Heart left ventricle (tissue), 16 donors: ENCODE measurements at regions not wholly inside any gene's neighbourhood (a gene's known extent, or its start where the extent isn't known, plus 50 kb on each side); places are given as distances from the start of the nearest gene placed in this dataset.

Experiments used
- ATAC-seq, 4 donors: fragments of 200-7000 bp; cut with Tn5 transposase; one replicate each; pipeline ENCODE4 v1.9.1; 2020 to 2022; ENCODE audit warnings: moderate library complexity in 4 of 4, mild to moderate bottlenecking in 3 of 4, moderate number of reproducible peaks in 1 of 4
- DNase-seq, 5 donors: peaks; one replicate each; pipeline ENCODE4 v3.0.0-alpha.2; 2020
- H3K27ac ChIP-seq, 12 donors: fragments of 200-600 bp; sonication (generic) in 4 of 12; one replicate each; pipeline versions ENCODE4 v1.5.0 to v1.8.0; 2016 to 2022; ENCODE audit warnings: mild to moderate bottlenecking in 2 of 12
- H3K27me3 ChIP-seq, 9 donors: fragments of 200-600 bp; sonication (generic) in 2 of 9; one replicate each; pipeline versions ENCODE4 v1.5.1 to v1.8.0; 2016 to 2022; ENCODE audit warnings: mild to moderate bottlenecking in 3 of 9
- H3K36me3 ChIP-seq, 9 donors: fragments of 200-600 bp; sonication (generic) in 2 of 9; one replicate each; pipeline versions ENCODE4 v1.5.0 to v1.8.0; 2018 to 2022; ENCODE audit warnings: mild to moderate bottlenecking in 2 of 9
- H3K4me1 ChIP-seq, 12 donors: fragments of 200-600 bp; sonication (generic) in 4 of 12; one replicate each; pipeline versions ENCODE4 v1.5.0 to v1.8.0; 2016 to 2022; ENCODE audit warnings: mild to moderate bottlenecking in 3 of 12
- H3K4me3 ChIP-seq, 12 donors: fragments of 200-600 bp; sonication (generic) in 4 of 12; one replicate each; pipeline versions ENCODE4 v1.5.0 to v1.8.0; 2017 to 2022; ENCODE audit warnings: mild to moderate bottlenecking in 9 of 12, moderate library complexity in 4 of 12
- H3K9me3 ChIP-seq, 12 donors: fragments of 200-600 bp; sonication (generic) in 4 of 12; one replicate each; pipeline versions ENCODE4 v1.5.0 to v1.8.0; 2016 to 2022; ENCODE audit warnings: mild to moderate bottlenecking in 1 of 12
- POLR2A ChIP-seq, 2 donors: fragments of 450-650 bp; IDR thresholded peaks; one replicate each; pipeline ENCODE4 v1.6.1; 2017; ENCODE audit warnings: antibody characterized with exemption in 2 of 2, mild to moderate bottlenecking in 2 of 2, moderate library complexity in 2 of 2
- WGBS, 4 donors: extraction: QIAGEN DNeasy Blood & Tissue Kit in 2 of 4; methylation state at CpG; one replicate each; pipeline versions ENCODE4 v1.1.5 to v1.1.7; 2013 to 2018; 5-methylcytosine and 5-hydroxymethylcytosine counted together
- intact Hi-C, 10 donors: fragments of 100-400 bp; cut with DNase I; formaldehyde crosslinking; loops; one replicate each; pipeline versions ENCODE4 v1.11.1 to v1.14.2; 2022
- TF ChIP-seq, protein P1 (sequence below), 12 donors: fragments of 200-600 bp; sonication (generic) in 4 of 12; IDR thresholded peaks; one replicate each; pipeline versions ENCODE4 v1.5.0 to v1.8.0; 2018 to 2022; ENCODE audit warnings: antibody characterized with exemption in 12 of 12, mild to moderate bottlenecking in 5 of 12
- donor health status: ischemic (EF 13 %, LVEDD 7.1; RV severe dilation, severe dysfunction).
- donor health status: healthy with polysubstance abuse.
- donor health status: DM: no; HTN: yes; CAD: no.
- donor health status: DM: no; HTN: no; CAD: no.
- donor health status: ischemic (EF 25% LVEDD 6.9; RV normal size, moderate dysfunction).
- donor health status: ischemic (EF 25% LVEDD 5.7; RV mildly dilated, moderate dysfunction).
- donor health status: healthy.
- donor health status: DM: yes; HTN: yes; CAD: no.
- donor health status: ischemic (EF 35%, LVEDD 5.7; RV mildly dilated, moderate dysfunction).
- donor health status: nonischemic (EF 11% LVEDD 7.7; RV severe dilation, severe dysfunction).
- donor health status: DM: yes; HTN: yes; CAD: no.
- donor health status: PGD.
- donor health status: ischemic (EF 29% LVEDD 5.4; RV normal size, mild dysfunction).
- donor health status: nonischemic (EF 23%, LVEDD 6.1; RV moderate dilation, normal function).

DNA sequence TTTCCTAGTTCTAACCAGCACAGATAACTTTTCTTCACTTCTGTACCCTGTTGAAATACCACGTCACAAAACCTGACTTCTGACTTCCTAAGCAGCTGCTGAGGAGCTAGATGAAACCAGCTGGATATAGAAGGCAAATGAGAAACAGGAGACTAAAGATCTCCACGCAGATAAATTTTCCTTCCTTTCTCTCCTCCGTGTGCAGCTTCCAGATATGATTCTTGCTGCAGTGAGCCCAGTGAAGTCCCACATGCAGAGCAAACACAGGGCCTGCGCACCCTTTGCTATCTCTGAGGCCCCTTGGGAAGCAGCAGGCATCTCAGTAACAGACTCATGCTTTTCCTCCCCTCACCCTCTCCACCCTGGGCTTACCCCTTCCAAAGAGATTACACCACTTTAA, 1638.3 kb downstream of the MAT2B start:
- ATAC-seq, result no peak
- intact Hi-C loops, result no loop called here

DNA sequence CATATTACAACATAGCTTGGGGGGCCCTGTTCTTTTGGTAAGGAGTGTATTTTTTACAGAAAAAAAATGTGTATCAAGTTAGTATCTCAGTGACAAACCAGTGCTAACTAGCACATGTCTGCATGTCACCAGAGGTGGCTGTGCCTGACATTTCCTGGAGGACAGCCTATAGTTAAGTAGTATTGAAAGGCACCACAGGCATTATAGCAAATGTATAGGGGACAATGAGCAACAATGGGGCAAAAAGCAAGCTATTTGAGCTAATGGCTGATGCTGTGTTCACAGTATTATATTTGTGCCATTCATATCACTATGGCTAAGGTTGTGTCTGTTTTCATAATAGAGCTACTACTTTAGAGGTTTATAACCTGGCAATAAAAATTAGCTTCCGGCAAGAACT, 1644.0 kb downstream of the MAT2B start:
- H3K36me3 ChIP-seq, result no peaks in the 10 kb centered on the region
- 83 to 93% (median 90%) methylated on average over 1 of the region's 1 CpG for WGBS, 4 donors
- H3K9me3 ChIP-seq, result no peaks in the 10 kb centered on the region
- TF ChIP-seq, protein P1, sequence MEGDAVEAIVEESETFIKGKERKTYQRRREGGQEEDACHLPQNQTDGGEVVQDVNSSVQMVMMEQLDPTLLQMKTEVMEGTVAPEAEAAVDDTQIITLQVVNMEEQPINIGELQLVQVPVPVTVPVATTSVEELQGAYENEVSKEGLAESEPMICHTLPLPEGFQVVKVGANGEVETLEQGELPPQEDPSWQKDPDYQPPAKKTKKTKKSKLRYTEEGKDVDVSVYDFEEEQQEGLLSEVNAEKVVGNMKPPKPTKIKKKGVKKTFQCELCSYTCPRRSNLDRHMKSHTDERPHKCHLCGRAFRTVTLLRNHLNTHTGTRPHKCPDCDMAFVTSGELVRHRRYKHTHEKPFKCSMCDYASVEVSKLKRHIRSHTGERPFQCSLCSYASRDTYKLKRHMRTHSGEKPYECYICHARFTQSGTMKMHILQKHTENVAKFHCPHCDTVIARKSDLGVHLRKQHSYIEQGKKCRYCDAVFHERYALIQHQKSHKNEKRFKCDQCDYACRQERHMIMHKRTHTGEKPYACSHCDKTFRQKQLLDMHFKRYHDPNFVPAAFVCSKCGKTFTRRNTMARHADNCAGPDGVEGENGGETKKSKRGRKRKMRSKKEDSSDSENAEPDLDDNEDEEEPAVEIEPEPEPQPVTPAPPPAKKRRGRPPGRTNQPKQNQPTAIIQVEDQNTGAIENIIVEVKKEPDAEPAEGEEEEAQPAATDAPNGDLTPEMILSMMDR (IDR thresholded peaks at IDR 0.05), result no peak
- TF ChIP-seq POLR2A (IDR thresholded peaks at IDR 0.05), result no peak
- intact Hi-C loops, result no loop called here
- DNase-seq (no peak), ATAC-seq (no peak)
- H3K27me3 ChIP-seq, result no peaks in the 10 kb centered on the region
- H3K4me1 ChIP-seq, result no peaks in the 10 kb centered on the region
- H3K4me3 ChIP-seq, result no peak overlapping the region
- no peak overlapping the region for H3K27ac ChIP-seq

More for the DNA sequence above, 1638.3 kb downstream of the MAT2B start:
- H3K9me3 ChIP-seq, result no peaks in the 10 kb centered on the region
- H3K27ac ChIP-seq, result no peak overlapping the region
- no peaks in the 10 kb centered on the region for H3K27me3 ChIP-seq
- H3K4me1 ChIP-seq, result no peaks in the 10 kb centered on the region
- TF ChIP-seq, protein P1 (IDR thresholded peaks at IDR 0.05), result no peak
- no peak for TF ChIP-seq POLR2A (IDR thresholded peaks at IDR 0.05)
- WGBS, 4 donors, result 18 to 35% (median 30%) methylated on average over 4 of the region's 4 CpGs
- no peak overlapping the region for H3K4me3 ChIP-seq
- DNase-seq, result no peak
- no peaks in the 10 kb centered on the region for H3K36me3 ChIP-seq

DNA sequence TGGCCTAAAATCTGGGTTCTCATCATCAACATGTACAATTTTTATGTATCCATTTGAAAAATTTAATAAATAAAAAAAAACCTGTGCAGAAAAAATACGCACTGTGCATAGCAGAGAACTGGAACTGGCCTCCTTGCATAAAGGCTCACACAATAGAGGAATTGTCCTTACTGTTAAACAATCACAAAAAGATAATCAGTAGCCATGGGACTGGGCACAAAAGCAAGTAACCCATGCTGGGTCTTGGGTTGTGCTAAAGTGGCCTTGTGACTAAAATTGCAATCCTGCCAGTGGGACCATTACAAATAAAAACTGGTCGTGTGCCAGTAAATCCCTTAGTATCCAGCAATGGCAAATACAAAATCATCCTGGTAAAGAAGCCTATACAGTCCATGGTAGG, 1646.6 kb downstream of the MAT2B start:
- WGBS, 4 donors, result 46 to 54% (median 49%) methylated on average over 2 of the region's 2 CpGs
- H3K36me3 ChIP-seq, result no peaks in the 10 kb centered on the region
- H3K4me3 ChIP-seq, result no peak overlapping the region
- no peak for TF ChIP-seq POLR2A (IDR thresholded peaks at IDR 0.05)
- TF ChIP-seq, protein P1 (IDR thresholded peaks at IDR 0.05), result no peak
- intact Hi-C loops, result no loop called here
- no peak for ATAC-seq
- no peaks in the 10 kb centered on the region for H3K4me1 ChIP-seq
- no peak for DNase-seq
- no peaks in the 10 kb centered on the region for H3K9me3 ChIP-seq
- no peak overlapping the region for H3K27ac ChIP-seq
- H3K27me3 ChIP-seq, result no peaks in the 10 kb centered on the region

DNA sequence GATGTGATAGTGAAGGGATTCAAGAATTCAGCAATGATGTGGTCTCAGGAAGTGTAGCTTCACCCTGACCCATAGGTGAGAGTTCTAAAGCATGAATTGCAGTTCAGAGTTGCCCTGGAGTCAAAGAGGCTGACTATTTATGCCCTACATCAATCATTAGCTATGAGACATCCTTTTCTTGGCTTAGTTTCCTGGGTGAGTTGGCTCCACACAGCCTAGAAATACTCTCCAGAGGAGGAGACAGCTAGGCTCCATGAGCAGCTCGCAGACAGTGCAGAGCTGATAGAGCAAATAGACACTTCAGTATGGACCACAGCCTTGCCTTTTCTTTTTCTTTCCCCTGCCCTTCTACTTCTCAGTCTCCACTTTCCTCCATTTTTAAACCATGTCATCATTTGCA, 1651.8 kb downstream of the MAT2B start:
- Histone ChIP-seq H3K4me3 (no peak overlapping the region), H3K27me3 (no peaks in the 10 kb centered on the region), H3K36me3 (no peaks in the 10 kb centered on the region), H3K27ac (no peak overlapping the region), H3K9me3 (no peaks in the 10 kb centered on the region), H3K4me1 (no peaks in the 10 kb centered on the region)
- TF ChIP-seq POLR2A (IDR thresholded peaks at IDR 0.05), result no peak
- TF ChIP-seq, protein P1 (IDR thresholded peaks at IDR 0.05), result no peak
- intact Hi-C loops, result no loop called here
- ATAC-seq (no peak), DNase-seq (no peak)
- 36 to 39% (median 38%) methylated on average over 1 of the region's 1 CpG for WGBS, 4 donors
